IMR-90 (cell line): ENCODE measurements at regions not wholly inside any gene's neighbourhood (a gene's known extent, or its start where the extent isn't known, plus 50 kb on each side); places are given as distances from the start of the nearest gene placed in this dataset.

Source experiments
- ATAC-seq: fragments of 200-7000 bp; cut with Tn5 transposase; 2 replicates; pipeline ENCODE4 v1.9.1; 2020; ENCODE audit warnings: low read depth, mild to moderate bottlenecking, moderate library complexity
- BruUV-seq: library from RNA; stranded (reverse); fragments of 400-500 nt; replicated peaks from 2 replicates; lab custom pipeline; 2021; lab: Mats Ljungman, UMichigan
- CTCF ChIA-PET: fragments of 300-600 bp; formaldehyde crosslinking; extraction: SDS; loops from one replicate; lab custom pipeline; 2021; ENCODE audit warnings: antibody characterized with exemption; lab: Yijun Ruan, JAX
- POLR2A ChIA-PET: fragments of 300-600 bp; sonication (Branson Sonifier 250); formaldehyde crosslinking; loops from one replicate; lab custom pipeline; 2022; ENCODE audit warnings: antibody characterized with exemption; ENCODE audit not compliant: unreplicated experiment; lab: Charles Lee
- DNase-seq: peaks from one replicate; pipeline ENCODE4 v3.0.0; 2013
- H2AFZ ChIP-seq: replicated peaks from 2 replicates; pipeline ENCODE3; 2013; ENCODE audit warnings: low read length, mild to moderate bottlenecking; ENCODE audit not compliant: poor library complexity
- H2AK5ac ChIP-seq: 2 replicates; pipeline ENCODE4 v1.6.1; 2013; ENCODE audit warnings: low read depth, low read length, inconsistent platforms
- H2AK9ac ChIP-seq: replicated peaks from 2 replicates; pipeline ENCODE3; 2013; ENCODE audit warnings: mild to moderate bottlenecking, low read depth, low read length, moderate library complexity; ENCODE audit not compliant: poor library complexity
- H2BK120ac ChIP-seq: 2 replicates; pipeline ENCODE4 v1.6.1; 2013; ENCODE audit warnings: low read depth, low read length, inconsistent platforms
- H2BK15ac ChIP-seq: 3 replicates; pipeline ENCODE4 v1.6.1; 2013; ENCODE audit warnings: low read depth, low read length, inconsistent platforms
- H2BK20ac ChIP-seq: 2 replicates; pipeline ENCODE4 v1.6.1; 2013; ENCODE audit warnings: low read depth, mild to moderate bottlenecking, inconsistent platforms, low read length, moderate library complexity
- H2BK5ac ChIP-seq: 2 replicates; pipeline ENCODE4 v1.6.1; 2013; ENCODE audit warnings: mild to moderate bottlenecking, low read depth, low read length, inconsistent platforms; ENCODE audit not compliant: poor library complexity, severe bottlenecking
- H3K14ac ChIP-seq: replicated peaks from 2 replicates; pipeline ENCODE4 v1.6.1; 2013; ENCODE audit warnings: low read depth, low read length, inconsistent platforms
- H3K18ac ChIP-seq: 2 replicates; pipeline ENCODE4 v1.6.1; 2013; ENCODE audit warnings: low read depth, low read length, control low read depth
- H3K23ac ChIP-seq: 2 replicates; pipeline ENCODE4 v1.6.1; 2013; ENCODE audit warnings: low read depth, low read length, inconsistent platforms
- H3K27ac ChIP-seq: 2 replicates; pipeline ENCODE4 v1.5.1; 2013; ENCODE audit warnings: mild to moderate bottlenecking, control low read depth, low read length; ENCODE audit not compliant: insufficient read depth
- H3K27me3 ChIP-seq: 2 replicates; pipeline ENCODE4 v1.6.1; 2013; ENCODE audit warnings: low read length; ENCODE audit not compliant: control insufficient read depth, insufficient read depth
- H3K36me3 ChIP-seq: 2 replicates; pipeline ENCODE4 v1.6.1; 2013; ENCODE audit warnings: low read length, mixed read lengths; ENCODE audit not compliant: control insufficient read depth, insufficient read depth
- H3K4ac ChIP-seq: 2 replicates; pipeline ENCODE4 v1.6.1; 2013; ENCODE audit warnings: low read depth, low read length, inconsistent platforms
- H3K4me1 ChIP-seq: 2 replicates; pipeline ENCODE4 v1.6.1; 2013; ENCODE audit warnings: low read length, mixed read lengths; ENCODE audit not compliant: control insufficient read depth, insufficient read depth
- H3K4me2 ChIP-seq: 2 replicates; pipeline ENCODE4 v1.6.1; 2013; ENCODE audit warnings: low read depth, mild to moderate bottlenecking, control low read depth, low read length, moderate library complexity
- H3K4me3 ChIP-seq: 2 replicates; pipeline ENCODE4 v1.5.1; 2013; ENCODE audit warnings: low read depth, mild to moderate bottlenecking, control low read depth, low read length, moderate library complexity; ENCODE audit not compliant: insufficient read depth
- H3K56ac ChIP-seq: 2 replicates; pipeline ENCODE4 v1.6.1; 2013; ENCODE audit warnings: low read length, inconsistent platforms; ENCODE audit not compliant: insufficient read depth; ENCODE audit errors: extremely low read depth
- H3K79me1 ChIP-seq, 2 experiments: 2 replicates each; pipeline ENCODE4 v1.6.1; 2013; ENCODE audit warnings: low read length in 2 of 2, inconsistent platforms in 1 of 2, low read depth in 1 of 2
- H3K9ac ChIP-seq: 2 replicates; pipeline ENCODE4 v1.6.1; 2013; ENCODE audit warnings: low read depth, low read length, control low read depth
- H3K9me1 ChIP-seq: 2 replicates; pipeline ENCODE4 v1.6.1; 2013; ENCODE audit warnings: low read length, inconsistent platforms; ENCODE audit not compliant: insufficient read depth
- H3K9me3 ChIP-seq: 2 replicates; pipeline ENCODE4 v1.6.1; 2013; ENCODE audit warnings: low read length; ENCODE audit not compliant: control insufficient read depth, insufficient read depth
- H4K20me1 ChIP-seq: 2 replicates; pipeline ENCODE4 v1.6.1; 2013; ENCODE audit warnings: low read length, inconsistent platforms; ENCODE audit not compliant: insufficient read depth
- H4K5ac ChIP-seq: 2 replicates; pipeline ENCODE4 v1.6.1; 2013; ENCODE audit warnings: mild to moderate bottlenecking, low read depth, low read length, control low read depth
- H4K8ac ChIP-seq, 2 experiments: 2 replicates each; pipeline ENCODE4 v1.6.1; 2013; ENCODE audit warnings: low read depth in 2 of 2, low read length in 2 of 2, control low read depth in 1 of 2, inconsistent platforms in 1 of 2
- H4K91ac ChIP-seq: 2 replicates; pipeline ENCODE4 v1.6.1; 2013; ENCODE audit warnings: low read depth, low read length, inconsistent platforms; ENCODE audit not compliant: insufficient read depth
- CEBPB ChIP-seq: IDR thresholded peaks from 2 replicates; pipeline ENCODE4 v1.6.1; 2012; ENCODE audit warnings: low read depth, low read length, improper control_type of control experiment
- CTCF ChIP-seq: conservative IDR thresholded peaks from 2 replicates; pipeline ENCODE4 v1.5.1; 2012; ENCODE audit warnings: mild to moderate bottlenecking, low read depth, low read length, improper control_type of control experiment
- FOS ChIP-seq: fragments of 150-350 bp; IDR thresholded peaks from 2 replicates; pipeline ENCODE4 v1.6.1; 2016; ENCODE audit warnings: low read depth, low read length
- MAFK ChIP-seq: IDR thresholded peaks from 2 replicates; pipeline ENCODE4 v1.6.1; 2012; ENCODE audit warnings: low read depth, low read length, improper control_type of control experiment
- MXI1 ChIP-seq: IDR thresholded peaks from 2 replicates; pipeline ENCODE4 v1.6.1; 2012; ENCODE audit warnings: low read depth, mild to moderate bottlenecking, low read length, moderate library complexity, borderline replicate concordance
- RAD21 ChIP-seq: IDR thresholded peaks from 2 replicates; pipeline ENCODE4 v1.6.1; 2012; ENCODE audit warnings: low read length, improper control_type of control experiment
- RFX5 ChIP-seq: IDR thresholded peaks from 2 replicates; pipeline ENCODE4 v1.8.0; 2012; ENCODE audit warnings: low read depth, mild to moderate bottlenecking, low read length, moderate library complexity
- WGBS, 2 experiments: methylation state at CpG; one replicate each; pipeline versions ENCODE4 v1.1.5 to v1.1.7; 2013; ENCODE audit warnings: missing lambda C conversion rate in 2 of 2; ENCODE audit not compliant: insufficient read length in 1 of 2; ENCODE audit errors: extremely low coverage in 2 of 2; 5-methylcytosine and 5-hydroxymethylcytosine counted together
- dilution Hi-C: fragments of 300-500 bp; cut with HindIII; formaldehyde crosslinking; loops from one replicate; pipeline ENCODE4 v1.14.3; 2018; ENCODE audit warnings: low sequenced_read_pairs; ENCODE audit not compliant: unreplicated experiment
- in situ Hi-C: fragments of 300-500 bp; cut with MboI; formaldehyde crosslinking; loops from 3 replicates; pipeline ENCODE4 v1.14.3; 2019; ENCODE audit warnings: low sequenced_read_pairs, inconsistent platforms, mixed read lengths
- intact Hi-C: fragments of 100-400 bp; cut with micrococcal nuclease; formaldehyde crosslinking; loops from 2 replicates; pipeline ENCODE4 v1.10.0; 2022
- TF ChIP-seq, protein P1 (sequence below): fragments of 150-350 bp; IDR thresholded peaks from 2 replicates; pipeline ENCODE4 v1.6.1; 2016; ENCODE audit warnings: low read depth, mild to moderate bottlenecking, low read length, moderate library complexity, borderline replicate concordance
- TF ChIP-seq, protein P2 (sequence below): fragments of 150-350 bp; IDR thresholded peaks from 2 replicates; pipeline ENCODE4 v1.6.1; 2017; ENCODE audit warnings: mild to moderate bottlenecking, antibody characterized with exemption, low read length, low read depth

DNA sequence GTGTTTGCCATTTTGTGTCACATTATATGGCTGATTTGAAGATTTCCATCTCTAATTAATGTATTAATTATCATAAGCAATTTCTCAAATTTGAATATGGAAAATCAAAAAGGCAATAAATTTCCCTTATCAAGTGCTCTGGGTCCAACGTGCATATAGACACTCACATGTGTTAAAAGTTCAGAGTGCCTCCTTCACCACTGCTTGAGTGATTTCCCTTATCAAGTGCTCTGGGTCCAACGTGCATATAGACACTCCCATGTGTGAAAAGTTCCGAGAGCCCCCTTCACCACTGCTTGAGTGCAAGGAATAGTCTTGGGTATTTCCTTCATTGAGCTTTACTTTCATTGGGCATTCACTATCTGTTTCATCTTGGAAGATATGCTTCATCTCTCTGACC, 421.0 kb upstream of the ZNF717 start:
- in situ Hi-C loops (no loop called here), intact Hi-C loops (no loop called here), dilution Hi-C loops (no loop called here)
- H3K9ac ChIP-seq: no peak overlapping the region
- no peak overlapping the region for H2AFZ ChIP-seq
- no peak overlapping the region for H3K14ac ChIP-seq
- H4K91ac ChIP-seq: no peak overlapping the region
- WGBS, 2 experiments: 14% methylated on average over 1 of the region's 3 CpGs; no CpG with 5 or more reads in 1 of the 2 experiments
- H3K36me3 ChIP-seq: no peaks in the 10 kb centered on the region
- no peak overlapping the region for H3K4me2 ChIP-seq
- no peak overlapping the region for H3K23ac ChIP-seq
- no peak overlapping the region for H3K56ac ChIP-seq
- DNase-seq (no peak), ATAC-seq (no peak)
- no peaks in the 10 kb centered on the region for H4K20me1 ChIP-seq
- H3K9me1 ChIP-seq: no peaks in the 10 kb centered on the region
- CTCF ChIA-PET: no interaction called here
- no peak overlapping the region for H4K8ac ChIP-seq
- H2BK20ac ChIP-seq: no peak overlapping the region
- H2BK120ac ChIP-seq: no peak overlapping the region
- no TSS peak for BruUV-seq
- no peak for TF ChIP-seq CEBPB
- TF ChIP-seq CTCF: no peak
- no peak for TF ChIP-seq RFX5
- TF ChIP-seq, protein P1, sequence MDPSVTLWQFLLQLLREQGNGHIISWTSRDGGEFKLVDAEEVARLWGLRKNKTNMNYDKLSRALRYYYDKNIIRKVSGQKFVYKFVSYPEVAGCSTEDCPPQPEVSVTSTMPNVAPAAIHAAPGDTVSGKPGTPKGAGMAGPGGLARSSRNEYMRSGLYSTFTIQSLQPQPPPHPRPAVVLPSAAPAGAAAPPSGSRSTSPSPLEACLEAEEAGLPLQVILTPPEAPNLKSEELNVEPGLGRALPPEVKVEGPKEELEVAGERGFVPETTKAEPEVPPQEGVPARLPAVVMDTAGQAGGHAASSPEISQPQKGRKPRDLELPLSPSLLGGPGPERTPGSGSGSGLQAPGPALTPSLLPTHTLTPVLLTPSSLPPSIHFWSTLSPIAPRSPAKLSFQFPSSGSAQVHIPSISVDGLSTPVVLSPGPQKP: no peak
- no peak for TF ChIP-seq RAD21
- TF ChIP-seq FOS: no peak
- no peak for TF ChIP-seq MXI1
- TF ChIP-seq, protein P2, sequence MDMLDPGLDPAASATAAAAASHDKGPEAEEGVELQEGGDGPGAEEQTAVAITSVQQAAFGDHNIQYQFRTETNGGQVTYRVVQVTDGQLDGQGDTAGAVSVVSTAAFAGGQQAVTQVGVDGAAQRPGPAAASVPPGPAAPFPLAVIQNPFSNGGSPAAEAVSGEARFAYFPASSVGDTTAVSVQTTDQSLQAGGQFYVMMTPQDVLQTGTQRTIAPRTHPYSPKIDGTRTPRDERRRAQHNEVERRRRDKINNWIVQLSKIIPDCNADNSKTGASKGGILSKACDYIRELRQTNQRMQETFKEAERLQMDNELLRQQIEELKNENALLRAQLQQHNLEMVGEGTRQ: no peak
- no peak for TF ChIP-seq MAFK
- H3K4ac ChIP-seq: no peak overlapping the region
- H2BK15ac ChIP-seq: no peak overlapping the region
- no peaks in the 10 kb centered on the region for H3K9me3 ChIP-seq
- no peak overlapping the region for H3K4me3 ChIP-seq
- no peaks in the 10 kb centered on the region for H3K4me1 ChIP-seq
- no peaks in the 10 kb centered on the region for H3K79me1 ChIP-seq
- no peak overlapping the region for H3K18ac ChIP-seq
- no peak overlapping the region for H3K27ac ChIP-seq
- H3K27me3 ChIP-seq: peaks cover 4% of the 10 kb centered on the region; the same call in 1 of the 2 replicates
- no peak overlapping the region for H2AK5ac ChIP-seq
- no peak overlapping the region for H2AK9ac ChIP-seq
- no peak overlapping the region for H2BK5ac ChIP-seq
- H4K5ac ChIP-seq: no peak overlapping the region
- POLR2A ChIA-PET: no interaction called here
